HG02678 (cell line): ENCODE measurements at regions not wholly inside any gene's neighbourhood (a gene's known extent, or its start where the extent isn't known, plus 50 kb on each side); places are given as distances from the start of the nearest gene placed in this dataset.

Experiments used
- ATAC-seq: cut with Tn5 transposase; IDR thresholded peaks from one replicate; pipeline ENCODE4 v1.9.1; 2021; ENCODE audit warnings: mild to moderate bottlenecking, moderate library complexity; ENCODE audit not compliant: unreplicated experiment

GRCh38 chr7:125412890-125413665 lies 483.5 kb upstream of the POT1 start:
- no peak for ATAC-seq

GRCh38 chr7:125409921-125410320 lies 480.3 kb upstream of the POT1 start:
- no peak for ATAC-seq

DNA sequence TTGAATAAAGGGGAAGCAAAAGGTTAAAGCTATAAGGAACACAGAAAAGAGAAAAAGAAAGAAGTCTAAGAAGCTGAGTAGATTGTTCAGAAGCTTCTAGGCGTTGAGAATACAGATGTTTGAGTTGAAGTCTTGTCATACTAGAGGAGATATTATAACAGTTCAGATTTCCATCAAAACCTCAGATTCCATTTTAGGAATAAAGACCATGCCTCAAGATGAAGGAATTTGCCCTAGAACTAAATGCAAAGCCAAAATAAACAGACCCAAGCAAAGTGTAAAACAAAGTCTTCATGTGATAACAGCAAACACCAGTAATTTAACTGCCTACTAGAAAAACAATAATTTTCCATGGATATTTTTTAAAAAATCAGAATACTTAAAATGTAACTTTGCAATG lies 476.5 kb upstream of the POT1 start:
- ATAC-seq, result no peak

DNA sequence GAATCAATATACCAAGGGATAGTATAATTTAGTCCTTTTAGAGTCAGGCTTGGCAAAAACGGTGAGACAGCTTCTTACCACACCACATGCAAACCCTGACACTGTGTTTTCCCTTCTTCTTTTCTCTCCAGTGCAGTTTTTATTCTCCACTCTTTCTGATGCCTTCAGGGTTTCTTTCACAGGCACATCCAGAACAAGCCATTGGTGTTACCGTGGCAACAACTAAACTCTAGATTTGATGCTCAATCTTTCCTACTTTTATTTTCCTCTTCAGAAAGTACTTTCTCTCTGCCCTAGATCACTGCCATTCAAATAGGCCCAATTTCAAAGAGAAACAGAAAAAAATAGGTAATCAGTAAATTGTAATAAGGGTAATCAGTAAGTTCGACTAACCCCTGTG lies 469.8 kb upstream of the POT1 start:
- ATAC-seq, result no peak

GRCh38 chr7:125396466-125397151 lies 467.0 kb upstream of the POT1 start:
- ATAC-seq, result no peak

GRCh38 chr7:125391921-125392320 lies 462.3 kb upstream of the POT1 start:
- no peak for ATAC-seq

- no peak for ATAC-seq
These were observed 461.4 kb upstream of the POT1 start for GRCh38 chr7:125390981-125391380.

GRCh38 chr7:125386211-125386610 lies 456.6 kb upstream of the POT1 start:
- no peak for ATAC-seq

- ATAC-seq, result no peak
These were observed 453.7 kb upstream of the POT1 start for GRCh38 chr7:125383324-125383723.

DNA sequence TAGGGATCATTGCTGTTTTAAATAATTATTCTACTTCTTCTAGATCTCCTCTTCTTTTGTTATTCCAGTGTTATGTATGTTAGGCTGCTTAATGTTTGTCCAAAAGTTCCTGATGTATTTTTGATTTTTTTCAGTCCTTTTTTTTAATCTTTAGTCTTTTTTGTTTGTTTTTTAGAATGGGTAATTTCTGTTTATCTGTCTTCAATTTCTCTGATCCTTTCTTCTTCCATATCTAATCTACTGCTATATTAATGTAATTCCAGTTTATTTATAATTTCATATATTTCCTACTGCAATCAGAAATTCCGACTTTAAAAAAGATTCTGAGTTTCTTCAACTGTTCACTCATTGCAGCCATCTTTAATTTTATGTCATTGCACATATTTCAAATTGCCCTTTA lies 452.8 kb upstream of the POT1 start:
- ATAC-seq, result no peak

- ATAC-seq, result no peak
These were observed 446.3 kb upstream of the POT1 start for GRCh38 chr7:125375942-125376341.

DNA sequence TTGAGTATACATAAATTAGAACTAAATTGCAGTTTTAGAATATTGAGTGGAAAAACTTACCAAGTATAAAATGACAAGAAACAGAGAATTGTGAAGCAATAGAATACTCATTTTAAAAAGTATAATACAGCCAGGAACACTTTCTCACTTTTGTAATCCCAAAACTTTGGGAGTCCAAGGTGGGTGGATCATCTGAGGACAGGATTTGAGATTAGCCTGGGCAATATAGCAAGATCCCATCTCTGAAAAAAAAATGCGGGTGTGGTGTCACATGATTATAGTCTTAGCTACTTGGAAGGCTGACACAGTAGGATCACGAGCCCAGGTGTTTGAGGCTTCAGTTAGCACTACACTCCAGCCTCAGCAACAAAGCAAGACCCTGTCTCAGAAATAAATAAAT lies 440.9 kb upstream of the POT1 start:
- no peak for ATAC-seq

DNA sequence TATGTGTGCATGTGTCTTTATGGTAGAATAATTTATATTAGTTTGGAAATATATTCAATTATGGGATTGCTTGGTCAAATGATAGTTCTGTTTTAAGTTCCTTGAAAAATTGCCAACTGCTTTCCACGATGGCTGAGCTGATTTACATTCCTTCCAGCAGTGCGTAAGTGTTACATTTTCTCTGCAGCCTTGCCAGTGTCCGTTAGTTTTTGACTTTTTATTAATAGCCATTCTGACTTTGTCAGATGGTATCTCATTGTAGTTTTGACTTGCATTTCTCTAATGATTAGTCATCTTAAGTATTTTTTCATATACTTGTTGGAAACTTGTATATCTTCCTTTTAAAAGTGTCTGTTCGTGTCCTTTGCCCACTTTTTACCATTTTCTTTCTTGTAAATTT lies 434.2 kb upstream of the POT1 start:
- ATAC-seq, result no peak

GRCh38 chr7:125358551-125359167 lies 429.0 kb upstream of the POT1 start:
- no peak for ATAC-seq

GRCh38 chr7:125357676-125358455 lies 428.2 kb upstream of the POT1 start:
- no peak for ATAC-seq

DNA sequence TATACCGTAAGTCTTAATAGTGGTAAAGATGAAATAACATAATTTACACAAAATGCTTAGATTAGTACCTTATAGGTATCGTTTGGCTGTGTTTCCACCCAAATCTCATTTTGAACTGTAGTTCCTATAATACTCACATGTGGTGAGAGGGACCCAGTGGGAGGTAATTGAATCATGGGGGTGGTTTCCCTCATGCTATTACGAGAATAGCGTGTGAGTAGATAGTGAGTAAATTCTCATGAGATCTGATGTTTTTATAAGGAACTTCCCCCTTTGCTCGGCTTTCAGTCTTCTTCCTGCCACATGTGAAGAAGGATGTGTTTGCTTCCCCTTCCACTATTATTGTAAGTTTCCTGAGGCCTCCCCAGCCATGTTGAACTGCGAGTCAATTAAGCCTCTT lies 426.3 kb upstream of the POT1 start:
- peak; percentile 48 for ATAC-seq

DNA sequence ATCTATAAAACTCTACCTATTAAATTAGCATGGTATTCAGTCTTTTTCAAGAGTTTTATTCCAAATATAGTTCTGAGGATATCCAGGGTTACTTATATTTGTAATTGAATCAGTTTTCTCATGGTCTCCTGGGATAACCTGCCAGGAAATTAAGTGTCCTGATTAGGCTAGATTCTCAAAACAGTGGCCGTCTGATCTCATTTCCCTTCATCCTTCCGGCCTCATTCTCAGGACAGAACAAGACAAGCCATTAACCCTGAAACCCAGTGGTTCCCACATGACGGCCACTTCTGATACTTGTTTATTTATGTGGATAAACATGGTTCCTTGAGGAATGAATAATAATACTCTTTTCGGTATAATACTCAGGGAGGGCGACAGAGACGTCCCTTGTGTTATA lies 417.6 kb upstream of the POT1 start:
- ATAC-seq, result no peak

- ATAC-seq, result no peak
These were observed 408.5 kb upstream of the POT1 start for GRCh38 chr7:125338110-125338509.

GRCh38 chr7:125336326-125336725 lies 406.7 kb upstream of the POT1 start:
- ATAC-seq, result no peak

DNA sequence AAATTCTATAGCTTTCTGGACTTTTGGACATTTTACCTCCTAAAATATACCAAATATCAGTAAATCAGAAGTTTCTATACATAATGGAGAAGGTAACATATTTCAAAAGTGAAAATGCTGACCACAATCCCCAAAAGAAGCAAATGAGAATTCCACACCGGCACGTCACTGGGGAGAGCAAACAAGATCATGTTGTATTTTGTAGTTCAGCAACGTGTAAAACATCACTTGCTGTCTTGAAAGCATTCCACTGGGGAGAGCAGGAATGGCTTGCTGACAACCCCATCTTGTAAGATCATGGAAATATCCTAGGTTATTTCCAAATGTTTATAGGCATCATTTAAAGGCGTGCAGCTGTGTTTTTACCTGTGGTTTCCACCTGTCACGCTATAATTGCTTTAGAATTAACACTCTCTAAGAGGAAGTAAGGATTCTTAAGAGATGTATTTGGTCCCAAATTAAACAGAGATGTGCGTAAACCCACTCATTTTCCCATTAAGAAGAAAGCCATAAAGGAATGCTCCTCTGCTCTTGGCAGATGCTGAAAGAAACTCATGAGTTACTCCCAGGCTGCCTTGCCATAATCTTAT lies 397.1 kb upstream of the POT1 start:
- ATAC-seq, result no peak

DNA sequence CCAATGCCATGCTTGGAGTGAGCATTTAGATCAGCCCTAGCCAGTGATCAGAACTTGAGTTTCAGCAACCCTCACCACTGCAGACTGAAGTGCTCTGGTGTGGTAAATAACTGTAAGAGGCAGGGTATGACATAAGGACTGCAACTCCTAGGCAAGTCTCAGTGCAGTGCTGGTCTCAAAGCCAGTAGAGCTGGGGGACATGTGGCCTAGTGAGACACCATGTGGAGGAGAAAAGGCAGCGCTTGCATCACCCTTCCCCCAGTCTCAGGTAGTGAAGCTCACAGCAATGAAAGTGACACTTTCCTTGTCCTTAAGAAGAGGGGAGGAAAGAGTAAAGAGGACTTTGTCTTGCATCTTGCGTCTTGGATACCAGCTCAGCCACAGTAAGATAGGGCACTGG lies 386.8 kb upstream of the POT1 start:
- ATAC-seq, result no peak
